ENCODE measurements at regions not wholly inside any gene's neighbourhood (a gene's known extent, or its start where the extent isn't known, plus 50 kb on each side); places are given as distances from the start of the nearest gene placed in this dataset.
"Not testable (repeated sequence)": the region's sequence is repeated elsewhere in the genome, so short reads cannot be mapped to it uniquely, and the experiment has no call there.

GRCh38 chr2:22186261-22186828, 1062.6 kb downstream of the TDRD15 start:
- DNase-seq = not testable (repeated sequence)

DNA sequence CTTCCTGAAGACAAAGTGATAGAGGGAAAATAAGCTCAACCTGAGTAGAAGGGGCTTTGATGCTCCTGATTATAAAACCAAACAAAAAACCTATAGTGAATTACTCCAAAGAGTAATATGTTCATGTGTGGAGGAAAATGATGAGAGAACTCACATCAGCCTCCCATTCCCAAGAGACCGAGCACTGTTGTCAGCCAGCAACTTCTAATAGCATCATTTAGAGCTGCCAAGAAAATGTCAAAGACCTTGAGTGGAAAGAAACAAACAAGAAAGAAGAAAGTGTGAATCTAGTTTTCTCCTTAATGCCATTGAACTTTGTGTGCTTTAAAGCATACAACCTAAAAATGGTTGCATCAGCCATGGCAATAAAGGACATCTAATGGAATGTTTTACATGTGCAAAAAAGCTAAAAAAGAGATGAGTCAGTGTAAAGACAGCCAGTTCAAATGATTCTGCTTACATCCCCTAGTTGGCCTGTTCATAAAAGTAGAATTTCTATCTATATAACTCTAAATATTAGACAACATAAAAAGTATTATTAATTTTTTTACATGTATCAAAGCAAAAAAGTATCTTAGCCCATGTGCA, 1066.2 kb downstream of the TDRD15 start:
- no peak for DNase-seq

DNA sequence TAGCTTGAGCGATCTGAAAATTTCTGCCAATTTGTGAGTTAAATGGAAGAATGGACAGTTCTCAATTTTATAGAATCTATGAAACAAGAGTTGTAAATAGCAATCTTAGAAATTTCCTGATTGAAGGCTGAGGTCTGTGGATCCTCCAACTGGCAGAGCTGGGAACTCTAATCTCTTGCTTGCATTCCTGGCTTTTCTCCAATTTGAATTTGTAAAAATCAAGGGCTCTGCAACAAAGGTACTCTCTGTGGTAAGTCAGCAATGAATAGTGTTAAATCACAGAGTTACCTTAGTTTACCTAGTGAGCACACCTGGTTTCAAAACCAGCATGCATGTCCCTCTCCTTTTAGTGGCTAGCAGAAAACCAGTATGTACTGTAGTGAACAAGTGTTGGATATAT, 1070.5 kb downstream of the TDRD15 start:
- no peak for DNase-seq

- DNase-seq = no peak
These were observed 1073.0 kb downstream of the TDRD15 start for GRCh38 chr2:22196806-22197205.

- DNase-seq = no peak
These were observed 1074.9 kb downstream of the TDRD15 start for GRCh38 chr2:22198381-22199283.

DNA sequence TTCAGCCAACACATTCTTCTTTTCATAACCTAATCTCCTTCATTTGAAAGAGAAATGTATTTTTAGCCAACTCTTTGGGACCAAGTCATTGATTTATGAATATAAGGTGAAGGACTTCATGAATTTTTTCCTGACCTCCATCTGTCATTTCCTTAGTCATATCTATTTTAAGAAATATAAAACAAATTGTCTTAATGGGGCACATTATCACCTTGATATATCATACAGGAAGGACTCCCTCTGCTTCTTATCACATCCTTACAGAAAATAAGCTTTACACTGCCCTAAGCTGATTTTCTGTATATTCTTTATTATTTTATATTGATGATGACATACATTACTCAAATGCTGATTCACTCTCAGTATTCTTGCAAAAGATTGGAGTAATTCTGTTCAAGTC, 1076.2 kb downstream of the TDRD15 start:
- no peak for DNase-seq

DNA sequence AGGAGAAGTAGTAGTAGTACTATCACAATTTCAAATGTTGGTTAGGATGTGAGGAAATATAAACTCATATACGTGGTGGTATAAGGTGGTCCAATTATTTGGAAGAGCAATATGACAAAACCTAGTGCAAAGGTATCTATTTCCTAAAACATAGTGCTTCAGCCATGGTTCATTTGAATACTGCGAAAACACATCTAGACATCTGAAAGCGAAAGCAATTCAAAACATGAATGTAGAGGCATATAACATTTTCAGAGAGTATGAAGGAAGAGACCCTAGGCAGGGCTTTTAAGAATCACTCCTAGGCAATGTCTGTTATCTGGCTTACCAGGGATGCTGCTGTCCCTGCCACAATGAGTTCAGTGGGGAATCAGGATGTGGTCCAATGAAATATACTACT, 1085.8 kb downstream of the TDRD15 start:
- DNase-seq = no peak

- DNase-seq = no peak
These were observed 1089.5 kb downstream of the TDRD15 start for GRCh38 chr2:22213237-22213636.

- no peak for DNase-seq
These were observed 1091.7 kb downstream of the TDRD15 start for GRCh38 chr2:22215517-22215916.

DNA sequence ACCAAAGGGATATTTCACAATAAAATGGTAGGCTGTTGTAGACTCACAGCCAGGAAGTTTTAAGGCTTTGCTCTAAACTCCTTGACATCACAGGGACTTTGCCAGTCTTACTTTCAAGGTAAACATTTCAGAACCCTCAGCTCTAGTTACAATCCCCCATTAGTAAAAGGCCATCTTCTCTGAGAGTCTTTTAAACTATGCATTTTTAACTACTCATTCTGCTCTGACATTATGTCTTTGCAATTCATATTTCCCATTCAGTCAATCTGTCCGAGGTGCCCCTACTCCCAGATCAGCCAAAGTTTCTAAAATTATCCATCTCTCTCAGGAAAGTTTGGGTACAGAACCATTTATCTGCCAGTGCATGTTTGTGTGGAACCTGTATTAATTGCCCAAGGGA, 1094.1 kb downstream of the TDRD15 start:
- no peak for DNase-seq

DNA sequence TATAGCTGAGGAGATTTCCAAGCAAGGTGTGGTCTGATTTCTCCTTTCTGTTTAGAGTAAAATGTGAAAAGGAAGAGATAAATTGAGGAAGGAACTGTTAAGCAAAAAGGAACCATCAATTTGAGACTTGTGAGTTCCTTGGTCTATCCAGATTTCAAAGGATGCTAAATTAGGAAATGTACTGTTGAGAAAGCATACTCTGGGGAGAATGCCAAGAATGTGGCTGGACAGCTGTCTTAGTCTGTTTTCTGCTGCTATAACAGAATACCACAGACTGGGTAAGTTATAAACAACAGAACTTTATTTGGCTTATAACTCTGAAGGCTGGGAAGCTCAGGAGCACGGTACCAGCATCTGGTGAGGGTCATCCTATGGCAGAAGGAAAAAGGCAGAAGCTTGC, 1097.2 kb downstream of the TDRD15 start:
- no peak for DNase-seq

- DNase-seq = no peak
These were observed 1115.2 kb downstream of the TDRD15 start for GRCh38 chr2:22238967-22239366.

- no peak for DNase-seq
These were observed 1123.7 kb downstream of the TDRD15 start for GRCh38 chr2:22247466-22247865.

DNA sequence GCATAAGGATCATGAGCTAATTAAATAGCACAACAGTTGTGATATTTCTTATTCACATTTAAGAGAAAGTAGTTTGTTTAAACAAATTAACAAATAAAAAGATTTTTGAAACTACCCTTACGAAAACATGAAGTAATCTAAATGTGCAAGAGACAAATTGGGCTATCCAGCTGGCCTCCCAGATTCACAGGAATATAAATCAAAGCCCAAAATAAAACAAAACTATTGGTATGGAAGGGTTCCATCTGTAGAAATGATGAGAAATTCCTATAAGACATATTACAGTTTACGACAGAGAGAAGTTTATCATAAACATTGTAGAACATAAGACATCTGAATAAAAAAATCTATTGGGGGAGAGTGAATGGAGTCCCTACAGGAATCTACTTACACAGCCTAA, 1125.1 kb downstream of the TDRD15 start:
- no peak for DNase-seq

GRCh38 chr2:22253171-22253570, 1129.4 kb downstream of the TDRD15 start:
- DNase-seq = no peak

- no peak for DNase-seq
These were observed 1123.8 kb upstream of the KLHL29 start for GRCh38 chr2:22261165-22261564.

- DNase-seq = no peak
These were observed 1114.6 kb upstream of the KLHL29 start for GRCh38 chr2:22270341-22270740.

DNA sequence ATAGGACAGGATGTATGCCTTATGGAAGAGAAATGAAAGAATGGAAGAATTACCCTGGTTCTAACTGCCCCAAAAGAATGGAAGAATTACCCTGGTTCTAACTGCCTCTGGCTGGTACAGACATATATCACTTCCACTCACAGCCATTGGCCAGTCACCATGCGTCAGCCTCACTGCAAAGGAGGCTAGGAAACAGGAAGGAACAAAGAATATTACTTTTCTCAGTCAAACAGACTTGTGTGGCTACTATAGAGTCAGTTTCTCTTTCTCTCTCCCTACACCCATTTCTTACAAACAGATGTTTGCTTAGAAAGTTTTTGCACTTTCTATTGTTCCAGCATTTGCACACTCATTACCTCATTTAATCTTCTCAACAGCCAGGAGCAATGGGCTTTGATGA, 1111.1 kb upstream of the KLHL29 start:
- DNase-seq = no peak

GRCh38 chr2:22274661-22275060, 1110.3 kb upstream of the KLHL29 start:
- no peak for DNase-seq

GRCh38 chr2:22276696-22277095, 1108.3 kb upstream of the KLHL29 start:
- no peak for DNase-seq

DNA sequence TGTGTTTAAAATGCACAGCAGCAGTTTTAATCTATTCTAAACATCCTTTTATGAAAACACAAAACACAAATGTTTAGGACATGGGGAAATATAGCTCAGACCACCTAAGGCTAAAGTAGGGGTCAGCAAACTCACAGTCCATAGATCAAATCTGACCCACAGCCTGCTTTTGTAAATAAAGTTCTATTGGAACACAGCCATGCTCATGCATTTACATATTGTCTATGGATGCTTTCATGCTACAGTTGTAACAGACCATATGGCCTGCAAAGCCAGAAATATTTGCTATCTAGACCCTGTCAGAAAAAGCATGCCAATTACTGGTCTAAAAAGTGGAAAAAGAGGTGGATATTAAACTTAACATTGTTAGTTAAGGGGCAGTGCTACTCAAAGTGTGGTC, 1105.4 kb upstream of the KLHL29 start:
- no peak for DNase-seq

DNA sequence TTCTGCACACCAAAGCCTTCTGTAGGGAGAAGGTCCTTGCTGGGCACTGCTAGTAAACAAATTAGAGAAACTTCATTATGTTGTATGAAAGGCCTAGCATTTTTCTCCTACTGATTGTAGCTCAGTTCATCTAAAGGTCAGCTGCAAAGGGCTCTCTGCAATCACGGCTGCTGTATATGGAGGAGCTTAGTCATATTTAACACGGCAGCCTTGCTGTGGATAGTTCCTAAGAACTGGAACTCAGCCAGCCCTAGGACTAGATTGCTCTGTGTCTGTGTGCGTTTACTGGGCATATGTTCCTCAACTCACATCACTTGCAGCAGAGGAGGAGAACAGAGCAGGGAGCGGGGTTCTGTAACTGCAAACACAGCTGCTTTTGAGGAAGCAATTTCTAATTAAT, 1103.9 kb upstream of the KLHL29 start:
- peak; percentile 25 to 68 for DNase-seq

DNA sequence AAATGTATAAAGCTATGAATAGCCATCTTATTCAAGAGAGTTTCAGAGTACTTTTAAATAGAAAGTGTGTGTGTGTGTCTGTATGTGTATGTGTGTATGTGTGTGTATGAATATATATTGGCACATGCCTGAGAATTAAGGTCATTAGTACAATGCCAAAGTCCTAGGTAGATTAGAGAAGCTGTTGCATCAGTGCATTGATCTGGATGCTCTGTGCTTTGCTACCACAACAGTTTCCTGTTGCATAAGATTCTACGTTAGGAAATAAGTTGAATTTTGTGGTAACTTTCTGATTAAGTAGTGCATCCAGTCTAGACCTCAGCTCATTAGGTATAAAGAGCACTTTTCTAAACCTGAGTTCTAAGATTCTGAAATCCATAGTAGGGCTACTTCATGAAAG, 1102.8 kb upstream of the KLHL29 start:
- no peak for DNase-seq

- DNase-seq = no peak
These were observed 1102.1 kb upstream of the KLHL29 start for GRCh38 chr2:22282916-22283315.
